ENCODE measurements at regions not wholly inside any gene's neighbourhood (a gene's known extent, or its start where the extent isn't known, plus 50 kb on each side); places are given as distances from the start of the nearest gene placed in this dataset.

GRCh38 chr4:167730769-167731168, 361.6 kb upstream of the ANXA10 start:
- Histone ChIP-seq H3K27ac (no peak overlapping the region), H3K4me3 (no peak overlapping the region), H3K36me3 (no peaks in the 10 kb centered on the region), H3K27me3 (no peaks in the 10 kb centered on the region), H3K4me1 (no peaks in the 10 kb centered on the region), H3K9me3 (peaks cover 0 to 7% (median 0%) of the 10 kb centered on the region in 4 donors)
- TF ChIP-seq POLR2A (IDR thresholded peaks at IDR 0.05), result no peak
- no peak for TF ChIP-seq CTCF (IDR thresholded peaks at IDR 0.05)
- no peak for DNase-seq

- no peaks in the 10 kb centered on the region for H3K4me1 ChIP-seq
- DNase-seq, result no peak
- TF ChIP-seq CTCF (IDR thresholded peaks at IDR 0.05), result no peak
These were observed 347.2 kb upstream of the ANXA10 start for GRCh38 chr4:167745024-167745687.

GRCh38 chr4:167767281-167767680, 325.1 kb upstream of the ANXA10 start:
- TF ChIP-seq CTCF (IDR thresholded peaks at IDR 0.05), result no peak
- TF ChIP-seq POLR2A (IDR thresholded peaks at IDR 0.05), result no peak
- H3K4me1 ChIP-seq, result no peaks in the 10 kb centered on the region
- no peak for DNase-seq
- H3K27me3 ChIP-seq, result no peaks in the 10 kb centered on the region
- H3K36me3 ChIP-seq, result no peaks in the 10 kb centered on the region
- H3K27ac ChIP-seq, result no peak overlapping the region
- H3K9me3 ChIP-seq, result no peaks in the 10 kb centered on the region
- H3K4me3 ChIP-seq, result no peak overlapping the region

More at GRCh38 chr4:167745024-167745687, 347.2 kb upstream of the ANXA10 start:
- Histone ChIP-seq H3K27me3 (no peaks in the 10 kb centered on the region), H3K9me3 (no peaks in the 10 kb centered on the region), H3K36me3 (no peaks in the 10 kb centered on the region), H3K27ac (no peak overlapping the region), H3K4me3 (no peak overlapping the region)

GRCh38 chr4:167774646-167775045, 317.7 kb upstream of the ANXA10 start:
- Histone ChIP-seq H3K27me3 (no peaks in the 10 kb centered on the region), H3K9me3 (no peaks in the 10 kb centered on the region), H3K36me3 (no peaks in the 10 kb centered on the region), H3K4me1 (no peaks in the 10 kb centered on the region), H3K27ac (no peak overlapping the region), H3K4me3 (no peak overlapping the region)
- TF ChIP-seq CTCF (IDR thresholded peaks at IDR 0.05), result no peak
- TF ChIP-seq POLR2A (IDR thresholded peaks at IDR 0.05), result no peak
- DNase-seq, result no peak

GRCh38 chr4:167775375-167775774, 317.0 kb upstream of the ANXA10 start:
- no peak for DNase-seq
- Histone ChIP-seq H3K9me3 (no peaks in the 10 kb centered on the region), H3K36me3 (no peaks in the 10 kb centered on the region), H3K27me3 (no peaks in the 10 kb centered on the region), H3K4me3 (no peak overlapping the region), H3K4me1 (no peaks in the 10 kb centered on the region), H3K27ac (no peak overlapping the region)
- TF ChIP-seq POLR2A (IDR thresholded peaks at IDR 0.05) (no peak), CTCF (IDR thresholded peaks at IDR 0.05) (no peak)

- Histone ChIP-seq H3K36me3 (no peaks in the 10 kb centered on the region), H3K4me3 (no peak overlapping the region), H3K9me3 (no peaks in the 10 kb centered on the region), H3K27ac (no peak overlapping the region), H3K27me3 (no peaks in the 10 kb centered on the region), H3K4me1 (no peaks in the 10 kb centered on the region)
- TF ChIP-seq CTCF (IDR thresholded peaks at IDR 0.05), result no peak
- TF ChIP-seq POLR2A (IDR thresholded peaks at IDR 0.05), result no peak
- DNase-seq, result no peak
These were observed 313.1 kb upstream of the ANXA10 start for GRCh38 chr4:167779280-167779679.

Data from Peyer's patch (tissue), 4 donors.